Lower lobe of right lung (tissue), 2 donors: ENCODE measurements at regions not wholly inside any gene's neighbourhood (a gene's known extent, or its start where the extent isn't known, plus 50 kb on each side); places are given as distances from the start of the nearest gene placed in this dataset. TPM values are rescaled to one million over a fixed set of nuclear protein-coding genes. Genes with fewer than 3 reads are reported as not detected.

ENCODE experiments used
- ATAC-seq, 2 donors: fragments of 200-7000 bp; cut with Tn5 transposase; one replicate each; pipeline ENCODE4 v1.9.1; 2020 to 2022; ENCODE audit warnings: mild to moderate bottlenecking in 2 of 2, moderate library complexity in 2 of 2
- DNase-seq: peaks from one replicate; pipeline ENCODE4 v3.0.0-alpha.2; 2020
- H3K27ac ChIP-seq: fragments of 200-600 bp; one replicate; pipeline ENCODE4 v1.8.0; 2022
- H3K27me3 ChIP-seq: fragments of 200-600 bp; one replicate; pipeline ENCODE4 v1.8.0; 2022; ENCODE audit warnings: low read depth
- H3K36me3 ChIP-seq: fragments of 200-600 bp; one replicate; pipeline ENCODE4 v1.8.0; 2022; ENCODE audit warnings: mild to moderate bottlenecking
- H3K4me1 ChIP-seq: fragments of 200-600 bp; one replicate; pipeline ENCODE4 v1.8.0; 2022
- H3K4me3 ChIP-seq: fragments of 200-600 bp; one replicate; pipeline ENCODE4 v1.8.0; 2022; ENCODE audit warnings: mild to moderate bottlenecking
- H3K9me3 ChIP-seq: fragments of 200-600 bp; one replicate; pipeline ENCODE4 v1.8.0; 2022
- intact Hi-C: fragments of 100-400 bp; cut with DNase I; formaldehyde crosslinking; loops from one replicate; pipeline ENCODE4 v1.11.0; 2022
- microRNA-seq: library from miRNA; unstranded; fragments of <30 nt; microRNA quantifications from one replicate; pipeline ENCODE4 v1.2.0, GENCODE V29; 2020; ENCODE audit warnings: borderline number of aligned reads
- TF ChIP-seq, protein P1 (sequence below): fragments of 200-600 bp; IDR thresholded peaks from one replicate; pipeline ENCODE4 v1.8.0; 2022; ENCODE audit warnings: antibody characterized with exemption, mild to moderate bottlenecking
- donor health status: DM: no; HTN: yes; CAD: no; lungs with severe emphysema.

DNA sequence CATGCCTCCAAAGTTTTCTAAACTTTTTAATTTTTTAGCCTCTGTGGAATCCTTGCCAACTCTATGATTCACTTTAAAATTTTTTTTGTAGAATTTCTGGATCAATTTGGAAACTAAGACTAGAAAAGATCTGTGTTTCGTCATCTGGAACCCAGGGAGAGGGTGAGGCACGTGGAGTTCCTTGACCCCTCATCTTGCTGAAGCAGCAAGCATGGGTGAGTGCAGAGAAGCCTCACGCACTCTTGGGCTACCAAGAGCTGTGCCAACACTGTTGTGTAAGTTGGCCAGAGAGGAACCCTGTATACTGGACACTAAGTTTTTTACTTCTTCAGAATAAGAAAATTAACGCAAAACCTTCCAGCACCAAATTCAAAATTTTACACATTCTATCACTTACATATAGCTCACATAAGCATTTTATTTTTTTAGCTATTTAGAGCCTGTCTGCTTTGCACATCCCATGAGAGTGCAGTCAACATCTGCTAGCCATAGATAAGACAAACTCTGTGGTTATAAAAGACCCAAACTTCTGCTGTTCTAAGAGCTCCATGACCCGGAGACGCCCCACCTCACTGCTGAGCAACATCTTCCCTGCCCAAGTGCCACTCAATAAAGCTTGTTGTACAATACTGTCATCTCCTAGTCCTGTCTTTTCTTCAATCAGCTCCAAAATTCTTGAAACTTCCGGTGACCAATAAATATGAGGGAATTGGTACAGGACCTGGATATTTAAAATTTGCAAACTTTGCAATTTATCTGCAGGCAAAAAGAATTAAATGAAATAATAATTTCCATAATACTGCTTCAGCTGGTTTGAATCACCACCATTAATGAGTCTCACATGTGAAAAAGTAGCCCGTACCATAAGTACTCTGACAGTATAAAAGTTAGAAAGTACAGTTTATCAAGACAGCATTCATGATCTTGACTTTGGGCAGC, 69.7 kb upstream of the ADCY2 start:
- Histone ChIP-seq H3K4me3 (no peak overlapping the region), H3K36me3 (no peaks in the 10 kb centered on the region), H3K27ac (no peak overlapping the region), H3K27me3 (no peaks in the 10 kb centered on the region), H3K9me3 (no peaks in the 10 kb centered on the region), H3K4me1 (no peaks in the 10 kb centered on the region)
- intact Hi-C loops, result no loop called here
- DNase-seq, result no peak
- TF ChIP-seq, protein P1, sequence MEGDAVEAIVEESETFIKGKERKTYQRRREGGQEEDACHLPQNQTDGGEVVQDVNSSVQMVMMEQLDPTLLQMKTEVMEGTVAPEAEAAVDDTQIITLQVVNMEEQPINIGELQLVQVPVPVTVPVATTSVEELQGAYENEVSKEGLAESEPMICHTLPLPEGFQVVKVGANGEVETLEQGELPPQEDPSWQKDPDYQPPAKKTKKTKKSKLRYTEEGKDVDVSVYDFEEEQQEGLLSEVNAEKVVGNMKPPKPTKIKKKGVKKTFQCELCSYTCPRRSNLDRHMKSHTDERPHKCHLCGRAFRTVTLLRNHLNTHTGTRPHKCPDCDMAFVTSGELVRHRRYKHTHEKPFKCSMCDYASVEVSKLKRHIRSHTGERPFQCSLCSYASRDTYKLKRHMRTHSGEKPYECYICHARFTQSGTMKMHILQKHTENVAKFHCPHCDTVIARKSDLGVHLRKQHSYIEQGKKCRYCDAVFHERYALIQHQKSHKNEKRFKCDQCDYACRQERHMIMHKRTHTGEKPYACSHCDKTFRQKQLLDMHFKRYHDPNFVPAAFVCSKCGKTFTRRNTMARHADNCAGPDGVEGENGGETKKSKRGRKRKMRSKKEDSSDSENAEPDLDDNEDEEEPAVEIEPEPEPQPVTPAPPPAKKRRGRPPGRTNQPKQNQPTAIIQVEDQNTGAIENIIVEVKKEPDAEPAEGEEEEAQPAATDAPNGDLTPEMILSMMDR, result no peak
- ATAC-seq, result no peak

DNA sequence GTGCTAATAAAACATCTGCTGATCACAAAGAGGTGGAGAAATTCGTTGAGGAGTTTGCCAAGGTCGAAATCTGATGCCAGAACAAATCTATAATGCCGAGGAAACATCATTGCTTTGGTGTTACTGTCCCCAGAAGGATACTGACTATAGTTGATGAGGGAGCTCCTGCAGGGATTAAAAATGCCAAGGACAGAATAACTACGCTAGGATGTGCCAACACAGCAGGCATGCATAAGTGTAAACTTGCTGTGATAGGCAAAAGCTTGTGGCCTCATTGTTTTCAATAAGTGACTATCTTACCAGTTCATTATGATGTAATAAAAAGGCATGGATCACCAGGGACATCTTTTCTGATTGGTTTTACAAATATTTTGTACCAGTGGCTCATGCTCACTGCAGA, 66.8 kb upstream of the ADCY2 start:
- Histone ChIP-seq H3K4me1 (no peaks in the 10 kb centered on the region), H3K27me3 (no peaks in the 10 kb centered on the region), H3K27ac (no peak overlapping the region), H3K4me3 (no peak overlapping the region), H3K36me3 (no peaks in the 10 kb centered on the region), H3K9me3 (no peaks in the 10 kb centered on the region)
- ATAC-seq, result no peak
- intact Hi-C loops, result no loop called here
- TF ChIP-seq, protein P1, result no peak
- no peak for DNase-seq

DNA sequence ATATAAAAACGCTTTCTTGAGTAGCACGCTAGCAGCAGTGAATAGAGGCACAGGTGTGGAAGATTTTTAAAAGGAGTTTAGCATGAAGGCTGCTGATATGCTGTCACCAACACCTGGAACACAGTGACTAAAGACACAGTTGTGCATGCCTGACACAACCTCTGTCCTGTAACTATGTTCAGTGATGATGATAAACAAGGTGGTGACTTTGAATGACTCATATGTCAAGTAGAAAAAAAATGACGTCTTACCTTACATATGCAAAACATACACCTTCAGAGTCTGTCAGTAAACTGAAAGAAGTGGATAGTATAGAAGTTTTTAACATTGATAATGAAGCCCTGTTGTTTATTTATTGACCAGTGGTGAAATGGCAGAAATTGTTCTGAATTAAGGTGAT, 66.2 kb upstream of the ADCY2 start:
- H3K27ac ChIP-seq, result no peak overlapping the region
- intact Hi-C loops, result no loop called here
- no peaks in the 10 kb centered on the region for H3K4me1 ChIP-seq
- no peak overlapping the region for H3K4me3 ChIP-seq
- no peaks in the 10 kb centered on the region for H3K36me3 ChIP-seq
- TF ChIP-seq, protein P1, result no peak
- no peaks in the 10 kb centered on the region for H3K27me3 ChIP-seq
- H3K9me3 ChIP-seq, result no peaks in the 10 kb centered on the region
- no peak for ATAC-seq
- no peak for DNase-seq

DNA sequence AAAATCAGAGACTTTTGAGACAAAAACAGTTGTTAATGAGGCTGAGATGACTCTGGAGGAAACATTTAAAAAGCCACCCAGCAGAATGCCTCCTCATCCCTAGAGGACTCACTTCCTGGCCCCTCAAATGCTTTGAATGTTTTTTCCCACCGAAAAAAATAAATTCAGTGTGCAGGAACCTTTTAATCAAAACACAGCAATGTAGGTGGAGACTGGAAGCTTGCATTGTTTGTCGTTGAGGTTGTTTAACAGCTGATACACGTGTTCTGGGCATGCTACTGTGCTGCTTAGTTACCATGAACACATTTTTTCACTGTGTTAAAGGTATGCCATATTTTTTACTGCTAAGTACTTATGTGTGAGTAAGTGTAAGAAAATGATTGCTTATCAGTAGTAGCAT, 65.7 kb upstream of the ADCY2 start:
- intact Hi-C loops, result no loop called here
- H3K4me1 ChIP-seq, result no peaks in the 10 kb centered on the region
- ATAC-seq (no peak), DNase-seq (no peak)
- H3K27me3 ChIP-seq, result no peaks in the 10 kb centered on the region
- no peaks in the 10 kb centered on the region for H3K36me3 ChIP-seq
- no peak overlapping the region for H3K27ac ChIP-seq
- TF ChIP-seq, protein P1, result no peak
- no peaks in the 10 kb centered on the region for H3K9me3 ChIP-seq
- no peak overlapping the region for H3K4me3 ChIP-seq

DNA sequence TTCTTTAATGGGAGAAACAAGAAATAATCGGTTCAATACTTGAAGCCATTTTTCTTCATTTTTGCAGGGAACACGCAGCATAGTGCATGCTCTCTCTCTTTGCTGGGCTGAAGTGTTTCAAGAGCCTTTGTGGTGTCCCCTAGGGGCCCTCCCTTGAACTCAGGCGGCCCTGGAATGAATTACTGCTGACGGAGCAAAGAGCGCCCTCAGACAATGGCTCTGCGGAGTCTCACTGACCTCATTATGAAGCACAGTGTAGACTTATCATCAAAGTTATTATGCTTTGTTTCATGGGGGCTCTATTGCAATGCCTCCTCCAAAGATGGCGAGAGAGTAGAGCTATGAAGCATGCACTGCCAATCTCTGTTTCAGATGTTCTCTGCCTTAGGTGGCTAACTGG, 64.8 kb upstream of the ADCY2 start:
- H3K27me3 ChIP-seq, result no peaks in the 10 kb centered on the region
- H3K4me1 ChIP-seq, result no peaks in the 10 kb centered on the region
- no peaks in the 10 kb centered on the region for H3K9me3 ChIP-seq
- no peak for DNase-seq
- TF ChIP-seq, protein P1, result no peak
- H3K4me3 ChIP-seq, result no peak overlapping the region
- no peaks in the 10 kb centered on the region for H3K36me3 ChIP-seq
- no peak overlapping the region for H3K27ac ChIP-seq
- no peak for ATAC-seq
- intact Hi-C loops, result no loop called here

Small RNA genes in the stretch of these regions (microRNA-seq; reads per million reads assigned to microRNA genes)
- gene MIR4278, result not detected
